ENCODE measurements at regions not wholly inside any gene's neighbourhood (a gene's known extent, or its start where the extent isn't known, plus 50 kb on each side); places are given as distances from the start of the nearest gene placed in this dataset.
A peak's percentile ranks its signal among the peaks of the same experiment; 100 is the strongest.

- no peak for DNase-seq
These were observed 143.4 kb downstream of the IRF8 start for GRCh38 chr16:86042393-86042792.

DNA sequence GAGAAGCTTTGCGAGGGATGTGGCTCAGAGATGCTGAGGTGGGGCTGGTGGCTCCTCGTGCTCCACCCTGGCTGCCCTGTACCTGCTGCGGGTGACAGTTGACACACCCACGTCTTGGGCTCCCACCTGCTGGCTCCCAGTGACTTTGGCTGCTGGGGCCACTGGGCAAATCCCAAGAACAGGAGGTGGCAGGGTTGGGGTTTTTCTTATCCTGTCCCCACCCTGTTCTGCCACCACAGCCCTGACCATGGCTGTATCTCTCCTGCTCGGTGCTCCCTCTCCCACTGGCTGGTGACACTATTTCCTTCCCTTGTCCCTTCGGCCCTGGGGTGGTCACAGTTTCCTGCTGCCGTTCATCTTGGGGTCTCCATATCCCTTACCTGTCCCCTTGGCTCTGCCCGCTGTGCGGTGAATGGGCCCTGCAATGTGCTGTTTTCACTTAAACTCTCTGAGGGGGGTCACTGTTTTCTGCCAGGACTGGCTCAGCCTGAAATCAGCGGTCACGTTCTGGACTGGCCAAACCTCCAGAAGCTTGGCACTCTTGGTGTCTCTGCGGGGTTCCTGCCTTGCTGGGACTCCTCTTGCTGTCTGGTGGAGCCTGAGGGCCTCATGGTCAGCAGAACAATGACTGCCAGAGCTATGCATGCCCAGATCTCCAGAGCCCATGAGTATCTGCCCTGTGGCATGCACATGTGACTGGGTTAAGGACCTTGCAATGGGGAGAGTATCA, 144.2 kb downstream of the IRF8 start:
- DNase-seq = no peak

- DNase-seq = peak; percentile 48 to 54
These were observed 145.3 kb downstream of the IRF8 start for GRCh38 chr16:86044241-86044671.

DNA sequence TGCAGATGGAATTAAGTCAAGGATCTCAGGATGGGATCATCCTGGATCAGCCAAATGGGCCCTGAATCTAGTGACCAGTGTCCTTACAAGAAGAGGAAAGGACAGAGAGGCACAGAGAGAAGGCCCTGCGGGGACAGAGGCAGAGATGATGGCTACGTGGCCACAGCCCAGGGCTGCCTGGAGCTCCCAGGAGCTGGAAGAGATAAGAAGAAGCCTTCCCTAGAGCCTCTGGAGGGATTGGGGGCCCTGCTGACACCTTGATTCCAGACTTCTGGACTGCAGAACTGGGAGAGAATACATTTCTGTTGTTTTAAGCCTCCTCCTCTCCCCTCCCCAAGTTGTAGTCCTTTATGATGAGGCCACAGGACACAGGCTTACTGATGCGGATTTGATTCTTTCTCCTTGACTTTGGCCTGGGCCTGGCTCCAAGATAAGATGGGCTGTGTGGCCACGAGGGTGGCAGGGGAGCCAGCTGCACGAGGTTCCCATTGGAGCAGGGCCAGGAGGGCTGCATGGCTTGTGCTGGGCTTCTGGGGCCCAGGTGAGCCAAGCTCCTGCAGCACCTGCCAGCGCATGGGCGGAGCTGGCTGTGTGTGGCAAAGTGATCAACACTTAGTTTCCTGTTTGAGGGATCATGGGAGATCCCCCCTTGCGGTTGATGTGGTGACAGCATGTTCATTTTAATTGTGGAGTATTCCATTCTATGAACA, 146.1 kb downstream of the IRF8 start:
- DNase-seq = no peak

DNA sequence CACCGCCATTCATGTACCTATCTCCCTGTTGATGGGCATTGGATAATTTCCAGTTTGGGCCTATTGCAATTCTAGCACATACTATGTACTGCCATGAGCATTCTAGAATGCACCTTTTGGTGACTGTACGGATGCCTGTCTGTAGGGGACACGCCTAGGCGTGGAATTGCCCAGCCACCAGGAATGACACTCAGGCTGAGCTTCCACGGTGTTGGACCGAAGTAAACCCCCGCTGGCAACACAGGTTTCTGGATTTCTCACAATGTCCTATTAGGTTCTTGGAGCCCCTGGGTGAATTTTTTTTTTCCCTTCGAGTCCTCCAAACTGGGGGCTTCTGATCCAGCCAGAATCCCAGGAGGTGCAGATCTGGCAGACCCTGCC, 146.6 kb downstream of the IRF8 start:
- DNase-seq = no peak

GRCh38 chr16:86046026-86046425, 147.1 kb downstream of the IRF8 start:
- no peak for DNase-seq

DNA sequence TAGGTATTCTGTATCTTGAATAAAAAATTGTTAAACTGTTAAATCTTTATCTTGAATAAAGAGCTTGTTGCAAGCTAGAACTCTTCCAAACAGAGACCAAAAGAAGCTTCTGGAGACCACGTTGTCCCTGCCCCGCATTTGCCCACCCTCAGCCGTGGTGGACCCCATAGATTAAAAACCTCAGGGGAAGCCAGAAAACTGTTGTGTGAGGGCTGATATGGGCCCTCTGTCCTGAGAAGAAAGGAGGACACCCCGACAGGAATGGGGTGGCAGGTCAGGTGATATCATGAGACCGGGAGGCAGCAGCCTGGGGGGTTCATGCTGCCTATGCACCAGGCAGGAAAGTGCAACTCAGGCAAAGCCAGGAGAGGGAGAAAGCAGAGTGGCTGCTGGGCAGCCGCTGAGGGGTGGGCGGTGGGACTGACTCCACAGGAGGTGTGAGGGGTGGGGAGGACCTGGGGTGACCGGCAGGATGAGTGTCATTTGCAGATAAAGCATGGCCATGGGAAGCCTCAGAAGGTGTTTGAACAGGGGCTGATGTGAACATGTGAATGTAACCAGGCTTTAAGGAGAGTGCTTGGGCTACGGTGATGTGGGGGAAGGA, 147.8 kb downstream of the IRF8 start:
- no peak for DNase-seq

DNA sequence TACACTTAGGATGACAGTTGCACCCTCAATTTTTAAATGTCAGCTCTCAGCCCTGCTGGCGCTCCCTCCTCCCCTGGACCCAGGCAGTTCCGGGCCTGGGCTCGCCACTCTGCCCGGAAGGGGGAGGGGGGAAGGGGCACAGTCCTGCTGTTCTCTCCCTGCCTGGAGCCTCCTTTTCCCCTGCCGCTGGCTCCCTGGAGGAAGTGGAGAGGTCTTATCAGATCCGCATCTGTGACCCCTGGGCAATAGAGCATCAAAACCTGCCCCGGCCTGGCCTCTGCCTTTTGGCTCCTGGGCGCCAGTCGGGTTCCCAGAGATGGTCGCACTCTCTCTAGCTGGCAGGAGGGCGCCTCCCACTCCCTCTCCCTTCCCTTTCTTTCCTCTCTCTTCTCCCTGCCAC, 149.3 kb downstream of the IRF8 start:
- DNase-seq = no peak

- no peak for DNase-seq
These were observed 150.1 kb downstream of the IRF8 start for GRCh38 chr16:86048882-86049585.

DNA sequence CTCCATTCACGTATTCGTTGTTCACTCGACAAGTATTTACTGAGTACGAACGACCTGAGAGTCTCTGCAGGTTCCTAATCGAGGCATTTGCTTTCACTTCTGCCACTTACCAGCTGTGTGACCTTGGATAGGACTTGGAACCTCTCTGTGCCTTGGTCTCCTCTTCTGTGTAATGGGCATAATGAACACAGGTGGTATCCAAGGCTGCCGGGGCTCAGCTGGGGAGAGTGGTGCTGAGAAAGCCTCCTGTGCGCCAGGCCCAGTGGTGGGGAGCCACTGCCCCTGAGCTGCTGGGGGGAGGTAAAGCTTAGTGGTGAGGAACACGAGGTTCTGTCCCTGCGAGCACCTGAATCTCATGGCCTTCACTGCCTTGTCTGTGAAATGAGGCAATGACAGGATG, 150.7 kb downstream of the IRF8 start:
- no peak for DNase-seq

DNA sequence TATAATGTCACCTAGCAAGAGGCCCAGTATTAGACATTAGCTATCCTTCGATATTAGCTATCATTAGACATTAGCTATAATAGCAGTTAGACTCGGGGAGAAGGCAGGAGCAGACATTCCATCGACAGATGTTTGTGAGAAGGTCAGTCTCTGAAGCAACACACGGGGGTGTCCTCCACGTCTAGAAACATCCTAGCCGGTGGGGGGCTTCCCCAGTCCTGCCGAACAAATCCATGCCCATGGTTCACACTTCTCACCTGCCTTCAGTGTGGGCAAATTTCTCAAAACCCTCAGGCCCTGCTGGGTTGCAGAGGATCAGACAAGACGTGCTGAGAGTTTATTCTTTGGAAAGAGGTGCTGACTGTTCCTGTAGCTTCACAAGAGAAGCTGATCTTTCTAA, 151.1 kb downstream of the IRF8 start:
- no peak for DNase-seq

DNA sequence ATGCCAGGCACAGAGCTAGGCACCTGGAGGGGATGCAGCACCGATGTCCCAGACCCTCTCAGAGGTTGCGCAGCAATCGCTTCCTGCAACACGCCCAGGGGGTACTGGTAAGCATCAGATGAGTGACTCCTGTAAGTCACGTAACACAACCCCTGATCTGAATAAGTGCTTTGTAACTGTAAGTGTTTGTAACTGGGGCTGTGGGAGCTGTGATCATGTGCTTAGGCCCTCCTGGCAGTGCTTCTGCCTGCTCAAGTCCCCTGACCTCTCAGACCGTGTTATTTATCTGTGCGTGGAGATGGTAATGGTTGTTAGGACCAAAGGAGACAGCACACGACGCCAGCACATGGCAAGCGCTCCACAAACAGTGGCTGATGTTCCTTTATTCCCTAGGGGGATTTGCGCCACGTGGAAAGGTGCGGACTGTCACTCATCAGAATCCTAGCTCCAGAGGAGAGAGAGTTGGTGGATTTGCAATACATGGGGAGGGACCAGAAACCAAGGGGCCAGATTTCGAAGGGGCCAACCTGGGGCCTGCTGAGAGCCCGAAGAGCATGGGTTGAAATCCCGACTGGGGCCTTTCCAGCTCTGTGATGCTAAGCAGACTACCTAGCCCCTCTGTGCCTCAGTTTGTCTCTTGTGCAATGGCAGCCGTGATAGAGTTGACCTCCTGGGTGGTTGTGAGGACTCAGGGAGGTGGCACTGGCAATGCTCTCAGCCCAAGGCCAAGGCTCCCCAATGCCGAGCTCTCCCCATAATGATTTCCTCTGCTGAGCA, 151.8 kb downstream of the IRF8 start:
- DNase-seq = no peak

DNA sequence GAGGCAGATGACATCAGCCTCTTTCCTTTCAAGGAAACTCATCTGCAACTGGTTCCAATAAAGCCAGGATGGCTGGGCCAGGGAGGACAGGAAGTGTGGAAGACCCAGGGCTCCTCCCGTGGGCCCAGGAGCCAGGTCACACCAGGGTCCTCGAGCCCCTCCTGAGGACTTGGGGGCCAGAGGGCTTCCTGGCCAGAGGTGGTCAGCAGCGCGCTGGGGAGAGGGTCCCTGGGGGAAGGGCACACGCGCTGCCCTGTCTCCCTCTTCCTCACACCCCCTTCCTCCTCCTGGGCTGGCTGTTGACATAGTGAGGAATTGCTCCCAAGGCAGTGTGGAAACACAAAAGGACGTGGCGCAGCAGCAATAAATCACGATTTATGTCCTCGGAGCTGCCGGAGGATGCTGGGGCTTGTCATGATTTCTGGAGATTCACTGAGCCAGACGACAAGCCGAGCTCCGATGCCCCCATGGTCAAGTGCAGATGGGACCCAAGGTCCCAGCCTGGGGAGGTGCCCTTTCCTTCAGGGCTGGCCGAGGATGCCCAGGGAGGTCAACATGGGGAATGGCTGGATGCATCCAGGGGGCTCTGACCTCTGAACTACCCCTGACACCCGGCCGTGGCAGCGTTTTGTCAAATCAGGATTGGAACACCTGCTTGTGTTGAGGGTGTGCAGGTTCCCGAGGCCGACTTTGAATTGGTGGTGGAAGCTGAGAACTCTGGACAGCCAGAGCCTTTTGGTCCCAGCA, 152.6 kb downstream of the IRF8 start:
- DNase-seq = no peak

DNA sequence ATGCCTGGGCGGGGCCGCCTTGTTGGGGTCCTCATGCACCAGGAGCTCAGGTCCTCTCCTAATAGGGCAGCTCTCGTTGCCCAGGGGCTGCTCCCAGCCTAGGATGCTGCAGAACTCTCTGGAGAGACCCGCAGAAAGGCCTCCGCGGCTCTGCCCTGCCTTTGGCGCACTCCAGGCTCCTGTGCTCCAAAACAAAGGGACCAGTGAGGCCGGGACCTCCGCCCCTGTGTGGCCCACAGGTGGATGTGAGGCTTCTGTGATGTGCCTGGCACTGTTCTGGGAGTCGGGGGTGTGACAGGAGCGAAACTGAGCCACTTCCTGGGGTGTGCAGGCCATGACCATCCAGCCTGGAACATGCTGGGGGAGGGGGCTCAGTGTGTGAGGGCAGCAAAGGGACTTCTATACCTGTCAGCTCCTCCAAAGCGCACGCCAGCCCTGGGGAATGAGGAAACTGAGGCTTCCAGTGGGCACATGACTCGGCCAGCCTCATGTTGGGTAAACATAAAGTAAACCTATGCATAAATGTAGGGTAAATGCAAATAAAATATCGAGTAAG, 153.2 kb downstream of the IRF8 start:
- no peak for DNase-seq

- no peak for DNase-seq
These were observed 154.0 kb downstream of the IRF8 start for GRCh38 chr16:86052926-86053325.

DNA sequence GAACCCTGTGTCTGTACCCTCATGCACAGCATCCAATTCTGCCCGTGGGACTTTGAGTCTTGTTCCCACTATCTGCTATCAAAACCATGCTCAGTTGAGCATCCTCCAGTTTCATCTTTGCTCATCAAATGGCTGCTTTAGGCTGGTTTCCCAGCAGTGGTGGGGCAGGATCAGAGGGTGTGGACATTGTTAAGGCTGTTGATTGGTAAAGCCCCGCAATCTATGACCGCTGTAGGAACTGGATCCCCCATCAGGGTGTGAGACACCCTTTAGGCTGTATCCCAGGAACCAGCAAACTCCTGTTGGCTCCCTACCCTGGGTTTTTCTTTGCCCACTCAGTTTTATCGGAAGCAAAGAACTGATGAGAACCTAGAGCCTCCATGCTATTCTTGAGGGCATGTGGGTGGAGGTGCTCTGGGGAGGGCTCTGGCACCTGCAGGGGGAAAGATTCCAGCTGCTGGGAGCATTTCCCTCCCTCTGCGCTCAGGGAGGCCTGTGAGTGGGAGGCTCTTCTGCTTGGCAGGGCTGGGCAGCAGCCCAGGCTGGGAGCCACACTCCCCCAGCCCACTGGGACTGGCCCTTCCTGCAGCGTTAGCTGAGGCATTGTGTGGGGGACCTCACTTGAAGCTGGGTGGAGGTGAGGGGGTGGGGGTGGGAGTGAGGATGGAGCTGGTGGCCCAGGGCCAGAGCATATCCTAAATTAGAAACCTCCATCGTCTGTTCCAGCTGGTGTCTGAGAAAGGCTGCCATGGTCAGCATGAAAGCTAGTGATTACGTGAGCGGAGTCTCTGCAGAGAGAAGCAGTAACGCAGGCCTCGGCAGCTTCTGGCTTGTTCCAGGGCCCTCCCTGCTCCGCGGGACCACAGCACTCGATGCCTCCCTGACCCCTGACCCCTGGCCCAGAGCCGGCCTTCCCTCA, 160.6 kb downstream of the IRF8 start:
- DNase-seq = no peak

- DNase-seq = no peak
These were observed 161.7 kb downstream of the IRF8 start for GRCh38 chr16:86060381-86061317.

- no peak for DNase-seq
These were observed 162.3 kb downstream of the IRF8 start for GRCh38 chr16:86061318-86061695.

DNA sequence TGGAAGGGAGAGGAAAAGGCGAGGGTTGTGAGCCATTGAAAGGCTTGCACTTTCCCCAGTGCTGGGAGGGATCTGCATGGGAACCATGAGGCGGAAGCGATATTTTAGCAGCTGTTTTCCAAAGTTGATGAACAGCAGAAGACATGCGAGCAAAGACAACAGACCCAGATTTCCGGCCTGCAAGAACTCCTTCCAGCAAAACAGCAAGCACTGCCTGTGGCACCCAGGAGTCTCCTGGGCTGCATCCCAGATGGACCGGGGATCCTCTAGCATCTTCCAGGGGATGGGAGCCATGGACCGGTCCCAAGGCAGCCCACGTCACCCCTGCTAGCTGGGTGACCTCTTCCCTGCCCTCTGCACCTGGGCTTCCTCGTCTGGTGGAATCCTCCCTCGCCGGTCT, 162.8 kb downstream of the IRF8 start:
- DNase-seq = no peak

All from stimulated activated CD4-positive, alpha-beta T cell treated with anti-CD3 and anti-CD28 coated beads, Interleukin-2, amount 100 ng/mL, for 48 hours (primary cell).